ENCODE measurements at regions not wholly inside any gene's neighbourhood (a gene's known extent, or its start where the extent isn't known, plus 50 kb on each side); places are given as distances from the start of the nearest gene placed in this dataset.

GRCh38 chr2:82893190-82893589 is 1565.9 kb downstream of the SUCLG1 start:
- no peak overlapping the region for H3K27ac ChIP-seq (ENCODE audit: low read depth in 1 of 2, low read length in 2 of 2)
- no peaks in the 10 kb centered on the region for H3K4me1 Mint-ChIP-seq (ENCODE audit: low read depth)
- no peak for TF ChIP-seq CTCF (IDR thresholded peaks at IDR 0.05)

DNA sequence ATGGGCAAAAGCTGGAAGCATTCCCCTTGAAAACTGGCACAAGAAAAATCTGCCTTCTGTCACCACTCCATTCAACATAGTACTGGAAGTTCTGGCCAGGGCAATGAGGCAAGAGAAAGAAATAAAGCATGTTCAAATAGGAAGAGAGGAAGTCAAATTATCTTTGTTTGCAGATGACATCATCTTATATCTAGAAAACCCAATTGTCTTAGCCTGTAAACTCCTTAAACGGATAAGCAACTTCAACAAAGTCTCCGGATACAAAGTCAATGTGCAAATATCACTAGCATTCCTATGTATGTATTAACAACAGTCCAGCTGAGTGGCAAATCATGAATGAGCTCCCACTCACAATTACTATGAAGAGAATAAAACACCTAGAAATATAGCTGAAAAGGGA is 1579.3 kb downstream of the SUCLG1 start:
- ATAC-seq (ENCODE audit: poor library complexity) (no peak), DNase-seq (no peak)
- no peak for TF ChIP-seq CTCF (IDR thresholded peaks at IDR 0.05)
- Mint-ChIP-seq H3K27ac (no peak overlapping the region), H3K27me3 (no peaks in the 10 kb centered on the region), H3K4me3 (no peak overlapping the region), H3K9me3 (peaks cover 14% of the 10 kb centered on the region), H3K4me1 (ENCODE audit: low read depth) (no peaks in the 10 kb centered on the region), H3K36me3 (ENCODE audit: low read depth) (no peaks in the 10 kb centered on the region)
- Histone ChIP-seq H3K36me3 (ENCODE audit: insufficient read depth, low read length) (no peaks in the 10 kb centered on the region), H3K4me1 (ENCODE audit: insufficient read depth, low read length) (no peaks in the 10 kb centered on the region), H3K27me3 (ENCODE audit: control insufficient read depth in 1 of 2, insufficient read depth in 2 of 2, low read length in 2 of 2) (no peaks in the 10 kb centered on the region), H3K27ac (ENCODE audit: low read depth in 1 of 2, low read length in 2 of 2) (no peak overlapping the region), H3K4me3 (ENCODE audit: low read length) (no peak overlapping the region), H3K9me3 (ENCODE audit: control insufficient read depth in 1 of 2, insufficient read depth in 1 of 2, low read length in 2 of 2) (peaks cover 0 to 11% of the 10 kb centered on the region in 2 experiments)
- ChIA-PET POLR2A (no interaction called here), CTCF (no interaction called here)
- intact Hi-C loops (cut with DNase I, micrococcal nuclease), result no loop called here

More at GRCh38 chr2:82893190-82893589, 1565.9 kb downstream of the SUCLG1 start:
- no peak overlapping the region for H3K4me3 Mint-ChIP-seq
- H3K27ac Mint-ChIP-seq, result no peak overlapping the region
- Histone ChIP-seq H3K36me3 (ENCODE audit: insufficient read depth, low read length) (no peaks in the 10 kb centered on the region), H3K27me3 (ENCODE audit: control insufficient read depth in 1 of 2, insufficient read depth in 2 of 2, low read length in 2 of 2) (no peaks in the 10 kb centered on the region), H3K4me1 (ENCODE audit: insufficient read depth, low read length) (no peaks in the 10 kb centered on the region), H3K9me3 (ENCODE audit: control insufficient read depth in 1 of 2, insufficient read depth in 1 of 2, low read length in 2 of 2) (peaks cover 0 to 5% of the 10 kb centered on the region in 2 experiments), H3K4me3 (ENCODE audit: low read length) (no peak overlapping the region)
- POLR2A ChIA-PET, result no interaction called here
- ATAC-seq (ENCODE audit: poor library complexity), result no peak
- no peaks in the 10 kb centered on the region for H3K9me3 Mint-ChIP-seq
- CTCF ChIA-PET, result no interaction called here
- intact Hi-C loops (cut with DNase I, micrococcal nuclease), result no loop called here
- H3K36me3 Mint-ChIP-seq (ENCODE audit: low read depth), result no peaks in the 10 kb centered on the region
- H3K27me3 Mint-ChIP-seq, result no peaks in the 10 kb centered on the region
- DNase-seq, result no peak

DNA sequence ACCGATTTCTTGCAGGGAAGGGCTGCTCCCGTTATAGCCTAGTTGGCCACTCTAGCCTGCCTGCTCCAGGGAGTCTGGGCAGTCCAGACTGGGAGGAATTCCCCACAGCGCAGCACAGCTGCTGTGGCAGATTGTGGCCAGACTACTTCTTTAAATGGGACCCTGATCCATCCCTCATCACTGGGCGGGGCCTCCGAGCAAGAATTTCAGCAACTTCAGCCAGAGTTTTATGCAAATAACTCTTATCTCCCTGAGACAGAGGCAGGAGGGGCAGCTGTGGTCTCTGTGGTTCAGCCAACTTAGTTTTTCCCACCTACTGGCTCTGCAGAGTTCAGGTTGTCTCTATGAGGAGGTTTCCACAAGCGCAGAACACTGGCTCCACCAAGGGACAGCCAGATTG is 1583.2 kb downstream of the SUCLG1 start:
- intact Hi-C loops (cut with DNase I, micrococcal nuclease), result no loop called here
- H3K27me3 ChIP-seq (ENCODE audit: control insufficient read depth in 1 of 2, insufficient read depth in 2 of 2, low read length in 2 of 2), result no peaks in the 10 kb centered on the region
- no peaks in the 10 kb centered on the region for H3K4me1 Mint-ChIP-seq (ENCODE audit: low read depth)
- H3K27ac ChIP-seq (ENCODE audit: low read depth in 1 of 2, low read length in 2 of 2), result no peak overlapping the region
- H3K4me1 ChIP-seq (ENCODE audit: insufficient read depth, low read length), result no peaks in the 10 kb centered on the region
- H3K27me3 Mint-ChIP-seq, result no peaks in the 10 kb centered on the region
- TF ChIP-seq CTCF (IDR thresholded peaks at IDR 0.05), result no peak
- ChIA-PET POLR2A (no interaction called here), CTCF (no interaction called here)
- no peak overlapping the region for H3K27ac Mint-ChIP-seq
- peaks cover 11% of the 10 kb centered on the region for H3K9me3 Mint-ChIP-seq
- no peaks in the 10 kb centered on the region for H3K36me3 ChIP-seq (ENCODE audit: insufficient read depth, low read length)
- DNase-seq (no peak), ATAC-seq (ENCODE audit: poor library complexity) (no peak)
- no peak overlapping the region for H3K4me3 Mint-ChIP-seq
- H3K9me3 ChIP-seq (ENCODE audit: control insufficient read depth in 1 of 2, insufficient read depth in 1 of 2, low read length in 2 of 2), result peaks cover 0 to 11% of the 10 kb centered on the region in 2 experiments
- no peak overlapping the region for H3K4me3 ChIP-seq (ENCODE audit: low read length)
- no peaks in the 10 kb centered on the region for H3K36me3 Mint-ChIP-seq (ENCODE audit: low read depth)
